Esophagus squamous epithelium (tissue), 4 donors: ENCODE measurements at regions not wholly inside any gene's neighbourhood (a gene's known extent, or its start where the extent isn't known, plus 50 kb on each side); places are given as distances from the start of the nearest gene placed in this dataset.

Experiments
- POLR2A ChIP-seq, 4 donors: fragments of 450-650 bp; IDR thresholded peaks; one replicate each; pipeline ENCODE4 v1.6.1; 2017; ENCODE audit warnings: antibody characterized with exemption in 4 of 4, mild to moderate bottlenecking in 4 of 4, moderate library complexity in 3 of 4
- TF ChIP-seq, protein P1 (sequence below), 6 experiments: fragments of 450-650 bp in 4 of 6; fragments of 200-600 bp in 2 of 6; sonication (generic) in 2 of 6; IDR thresholded peaks; one replicate each; pipeline ENCODE4 v1.5.1; 2016 to 2019; ENCODE audit warnings: antibody characterized with exemption in 6 of 6, mild to moderate bottlenecking in 4 of 6, moderate library complexity in 4 of 6

- TF ChIP-seq, protein P1, sequence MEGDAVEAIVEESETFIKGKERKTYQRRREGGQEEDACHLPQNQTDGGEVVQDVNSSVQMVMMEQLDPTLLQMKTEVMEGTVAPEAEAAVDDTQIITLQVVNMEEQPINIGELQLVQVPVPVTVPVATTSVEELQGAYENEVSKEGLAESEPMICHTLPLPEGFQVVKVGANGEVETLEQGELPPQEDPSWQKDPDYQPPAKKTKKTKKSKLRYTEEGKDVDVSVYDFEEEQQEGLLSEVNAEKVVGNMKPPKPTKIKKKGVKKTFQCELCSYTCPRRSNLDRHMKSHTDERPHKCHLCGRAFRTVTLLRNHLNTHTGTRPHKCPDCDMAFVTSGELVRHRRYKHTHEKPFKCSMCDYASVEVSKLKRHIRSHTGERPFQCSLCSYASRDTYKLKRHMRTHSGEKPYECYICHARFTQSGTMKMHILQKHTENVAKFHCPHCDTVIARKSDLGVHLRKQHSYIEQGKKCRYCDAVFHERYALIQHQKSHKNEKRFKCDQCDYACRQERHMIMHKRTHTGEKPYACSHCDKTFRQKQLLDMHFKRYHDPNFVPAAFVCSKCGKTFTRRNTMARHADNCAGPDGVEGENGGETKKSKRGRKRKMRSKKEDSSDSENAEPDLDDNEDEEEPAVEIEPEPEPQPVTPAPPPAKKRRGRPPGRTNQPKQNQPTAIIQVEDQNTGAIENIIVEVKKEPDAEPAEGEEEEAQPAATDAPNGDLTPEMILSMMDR (IDR thresholded peaks at IDR 0.05): no peak
- TF ChIP-seq POLR2A (IDR thresholded peaks at IDR 0.05): no peak
Measured at GRCh38 chrX:110532581-110532931, 173.9 kb downstream of the RTL9 start.
